ENCODE measurements at regions not wholly inside any gene's neighbourhood (a gene's known extent, or its start where the extent isn't known, plus 50 kb on each side); places are given as distances from the start of the nearest gene placed in this dataset.

GRCh38 chr3:39590806-39591205 lies 123.3 kb downstream of the MOBP start:
- TF ChIP-seq CTCF (IDR thresholded peaks at IDR 0.05; ENCODE audit: low read depth, low read length) = no peak
- H3K4me3 ChIP-seq (ENCODE audit: low read depth, low read length) = no peak overlapping the region

- no peak overlapping the region for H3K4me3 ChIP-seq (ENCODE audit: low read depth, low read length)
- TF ChIP-seq CTCF (IDR thresholded peaks at IDR 0.05; ENCODE audit: low read depth, low read length) = no peak
These were observed 125.0 kb downstream of the MOBP start for GRCh38 chr3:39592311-39593050.

- H3K4me3 ChIP-seq (ENCODE audit: low read depth, low read length) = no peak overlapping the region
- no peak for TF ChIP-seq CTCF (IDR thresholded peaks at IDR 0.05; ENCODE audit: low read depth, low read length)
These were observed 125.9 kb downstream of the MOBP start for GRCh38 chr3:39593341-39593740.

GRCh38 chr3:39601241-39601640 lies 133.8 kb downstream of the MOBP start:
- no peak for TF ChIP-seq CTCF (IDR thresholded peaks at IDR 0.05; ENCODE audit: low read depth, low read length)
- no peak overlapping the region for H3K4me3 ChIP-seq (ENCODE audit: low read depth, low read length)

- no peak for TF ChIP-seq CTCF (IDR thresholded peaks at IDR 0.05; ENCODE audit: low read depth, low read length)
- no peak overlapping the region for H3K4me3 ChIP-seq (ENCODE audit: low read depth, low read length)
These were observed 138.4 kb downstream of the MOBP start for GRCh38 chr3:39605837-39606236.

GRCh38 chr3:39626198-39626597 lies 158.7 kb downstream of the MOBP start:
- no peak overlapping the region for H3K4me3 ChIP-seq (ENCODE audit: low read depth, low read length)
- TF ChIP-seq CTCF (IDR thresholded peaks at IDR 0.05; ENCODE audit: low read depth, low read length) = no peak

GRCh38 chr3:39631136-39631535 lies 163.7 kb downstream of the MOBP start:
- no peak for TF ChIP-seq CTCF (IDR thresholded peaks at IDR 0.05; ENCODE audit: low read depth, low read length)
- no peak overlapping the region for H3K4me3 ChIP-seq (ENCODE audit: low read depth, low read length)
